CD1c-positive myeloid dendritic cell (primary cell): ENCODE measurements at regions not wholly inside any gene's neighbourhood (a gene's known extent, or its start where the extent isn't known, plus 50 kb on each side); places are given as distances from the start of the nearest gene placed in this dataset.

Source experiments
- DNase-seq: peaks from one replicate; pipeline ENCODE4 v3.0.0-alpha.2; 2016; ENCODE audit errors: extremely low spot score

DNA sequence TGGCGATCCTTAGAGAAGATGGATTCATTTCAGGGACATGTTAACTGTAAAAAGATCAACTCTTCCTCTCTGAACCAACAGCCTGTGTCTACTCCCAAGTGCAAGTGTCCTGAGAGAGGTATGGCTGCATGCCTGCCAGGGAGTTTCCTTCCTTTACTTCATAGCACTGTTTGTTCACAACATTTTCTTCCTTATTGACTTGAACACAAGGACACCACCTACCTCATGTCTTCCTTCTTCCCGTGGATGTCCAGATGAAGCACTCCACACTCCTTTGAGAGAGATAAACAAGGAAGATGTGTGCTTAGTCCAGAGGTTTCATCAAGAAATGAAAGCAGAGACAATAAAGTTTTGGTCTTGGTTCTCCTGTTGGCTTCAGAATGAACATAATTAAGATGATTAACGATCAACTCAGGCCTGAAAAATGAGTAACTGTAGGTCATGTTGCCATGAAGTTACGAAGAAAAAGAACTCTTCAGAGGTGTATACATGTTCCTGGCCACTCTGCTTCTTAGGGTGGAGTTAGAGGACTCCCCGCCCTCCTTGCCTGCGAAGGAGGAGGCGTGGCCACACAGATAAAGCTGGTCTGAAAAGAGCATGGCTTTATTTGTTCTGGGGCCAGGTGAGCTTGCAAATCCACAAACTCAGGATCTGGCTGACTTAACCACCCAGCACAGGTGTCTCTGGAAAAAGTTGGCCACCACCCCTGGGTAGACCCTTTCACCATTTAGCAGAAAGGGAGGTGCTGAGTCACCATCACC is 155.0 kb upstream of the KCTD1 start:
- DNase-seq, result no peak

DNA sequence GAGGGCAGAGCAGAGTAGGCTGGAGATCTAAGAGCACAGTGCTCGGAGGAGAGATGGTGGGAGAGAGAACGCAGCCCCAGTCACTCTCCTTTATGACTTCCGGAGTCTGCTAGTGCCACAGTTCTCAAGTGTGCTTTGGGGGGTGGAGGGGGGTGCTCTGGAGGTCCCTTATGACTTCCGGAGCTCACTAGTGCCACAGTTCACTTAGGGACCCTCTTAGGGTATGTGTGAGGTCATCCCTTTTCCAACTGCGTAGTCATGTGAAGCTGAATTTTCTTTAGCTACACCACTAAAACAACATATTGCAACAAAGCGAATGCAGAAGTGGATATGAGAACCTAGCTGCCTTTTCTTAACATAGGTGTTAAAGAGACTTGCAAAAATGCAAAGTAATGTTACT is 153.7 kb upstream of the KCTD1 start:
- DNase-seq, result no peak

DNA sequence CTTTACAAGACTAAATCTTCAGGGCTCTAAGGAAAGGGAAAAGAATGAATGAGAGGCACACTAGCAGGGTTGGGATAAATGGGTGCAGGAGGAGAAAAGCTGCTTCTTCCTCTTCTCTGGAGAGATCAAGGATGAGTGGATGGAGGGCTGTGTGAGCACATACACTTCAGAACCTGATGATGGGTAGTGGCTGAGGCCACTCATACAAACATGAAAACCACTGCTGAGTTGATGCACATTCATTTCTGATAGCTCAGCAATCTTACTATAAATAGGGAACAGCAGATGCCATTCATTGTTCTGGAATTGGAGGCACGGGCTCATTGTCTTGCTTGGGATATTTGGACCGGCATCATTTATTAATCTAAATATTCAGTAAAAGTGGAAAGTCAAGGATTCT is 152.4 kb upstream of the KCTD1 start:
- no peak for DNase-seq

DNA sequence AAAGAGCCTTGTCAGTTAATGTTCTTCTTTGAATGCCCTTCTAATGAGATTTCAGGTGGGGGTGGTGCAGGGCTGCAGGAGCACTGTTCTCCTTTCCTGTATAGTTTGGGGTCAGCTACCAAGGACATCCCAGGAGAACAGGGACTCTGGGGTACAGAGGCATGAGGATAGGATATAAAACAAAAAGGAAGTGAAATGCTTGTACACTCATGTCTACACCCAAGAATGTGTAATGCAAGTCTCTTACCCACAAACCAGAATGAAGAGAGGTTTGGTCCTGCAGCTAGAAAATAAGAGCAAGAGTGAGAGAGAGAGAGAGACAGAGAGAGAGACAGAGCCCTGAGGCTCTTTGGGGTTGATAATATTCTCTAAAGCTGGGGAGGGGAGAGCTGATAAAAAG is 151.8 kb upstream of the KCTD1 start:
- no peak for DNase-seq

DNA sequence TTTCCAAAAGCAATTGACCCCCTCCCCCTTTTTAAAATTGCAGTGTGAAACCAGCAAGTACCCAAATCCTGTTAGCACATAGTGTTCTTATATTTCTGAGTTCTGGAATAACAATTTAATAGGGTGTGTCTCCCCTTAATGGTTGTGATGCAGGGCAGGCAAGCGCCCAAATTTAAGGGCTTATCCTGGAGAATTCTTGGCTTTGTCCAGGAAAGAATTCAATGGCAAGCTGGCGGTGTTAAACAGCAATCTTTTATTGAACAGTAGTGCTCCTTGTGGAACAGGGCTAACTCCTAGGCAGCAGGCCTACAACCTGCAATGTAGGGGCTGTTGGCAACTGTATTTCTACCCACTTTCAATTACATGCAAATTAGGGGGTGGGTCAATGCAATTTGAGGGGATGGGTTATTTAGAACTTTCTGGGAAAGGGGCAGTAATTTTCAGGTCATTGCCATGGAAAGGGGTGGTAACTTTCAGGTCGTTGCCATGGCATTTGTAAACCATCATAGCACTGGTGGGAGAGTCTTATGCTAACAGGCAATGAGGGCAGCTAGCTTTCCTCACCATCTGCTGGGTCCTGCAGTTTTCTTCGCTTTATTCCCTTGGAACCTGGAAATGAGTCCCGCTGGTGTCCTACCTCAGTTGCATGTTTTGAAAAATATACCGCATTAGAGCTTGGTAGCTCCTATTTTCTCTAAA is 149.0 kb upstream of the KCTD1 start:
- DNase-seq, result no peak

DNA sequence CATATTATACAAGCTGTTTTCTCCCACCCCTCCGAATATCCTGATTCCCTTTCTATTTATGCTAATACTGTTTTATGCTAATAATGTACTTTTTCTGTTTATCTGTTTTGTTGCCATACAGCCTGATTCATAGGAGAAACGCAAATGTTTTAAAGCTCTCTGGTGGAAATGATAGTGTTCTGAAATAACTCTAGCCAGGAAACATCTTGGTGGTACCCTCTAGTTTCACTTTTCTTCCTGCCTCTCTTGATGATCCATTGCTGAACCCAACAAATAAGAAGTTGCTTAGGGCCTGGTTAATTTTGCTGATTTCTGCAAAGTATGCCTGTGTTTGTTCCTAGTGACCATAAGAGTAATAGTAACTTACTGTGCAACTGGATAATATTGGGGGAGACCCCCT is 148.4 kb upstream of the KCTD1 start:
- no peak for DNase-seq

DNA sequence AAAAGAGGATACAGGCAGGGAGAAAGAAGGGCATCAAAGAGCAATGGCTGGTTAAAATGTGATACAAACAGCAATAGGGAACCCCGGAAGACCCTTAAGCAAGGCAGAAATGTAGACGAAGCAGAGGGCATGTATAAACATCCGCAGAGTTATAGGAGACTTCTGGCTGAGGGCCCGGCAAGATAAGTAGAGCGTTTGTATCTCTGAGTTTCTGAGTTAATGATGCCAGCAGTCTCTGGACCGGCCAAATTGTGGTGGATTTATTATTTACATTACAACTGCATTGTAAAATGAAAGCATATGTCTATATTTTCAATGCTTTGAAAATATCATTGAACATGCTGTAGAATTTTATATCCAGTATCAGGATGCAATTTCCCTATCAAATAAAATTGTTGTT is 148.0 kb upstream of the KCTD1 start:
- DNase-seq, result no peak

DNA sequence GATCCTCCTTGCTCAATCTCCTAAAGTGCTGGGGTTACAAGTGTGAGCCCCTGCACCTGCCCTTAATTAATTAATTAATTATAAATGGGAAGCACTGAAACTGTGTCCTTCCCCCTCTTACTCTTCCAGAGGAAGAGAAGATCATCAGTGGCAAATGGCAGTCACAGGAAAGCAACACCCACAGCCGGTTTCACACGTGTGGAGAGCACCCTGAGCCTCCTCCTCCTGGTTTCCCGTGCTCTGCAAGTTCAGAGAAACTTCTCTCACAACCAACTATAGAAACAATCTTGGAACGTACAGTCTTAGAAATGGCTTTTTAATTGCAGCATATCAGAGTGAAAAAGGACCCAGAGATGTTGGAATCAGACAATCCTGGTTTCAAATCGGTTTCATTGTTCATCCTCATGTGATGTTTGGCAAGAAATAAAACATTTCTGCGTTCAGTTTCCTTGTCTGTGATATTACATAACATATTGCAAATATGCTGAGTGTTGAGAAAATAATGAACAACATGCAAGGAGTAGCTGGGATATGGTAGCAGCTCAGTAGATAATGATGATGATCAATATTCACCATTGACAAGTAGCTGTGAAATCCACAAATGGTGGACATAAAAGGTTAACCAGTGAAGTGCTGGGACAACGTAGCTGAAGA is 141.0 kb upstream of the KCTD1 start:
- DNase-seq, result no peak

DNA sequence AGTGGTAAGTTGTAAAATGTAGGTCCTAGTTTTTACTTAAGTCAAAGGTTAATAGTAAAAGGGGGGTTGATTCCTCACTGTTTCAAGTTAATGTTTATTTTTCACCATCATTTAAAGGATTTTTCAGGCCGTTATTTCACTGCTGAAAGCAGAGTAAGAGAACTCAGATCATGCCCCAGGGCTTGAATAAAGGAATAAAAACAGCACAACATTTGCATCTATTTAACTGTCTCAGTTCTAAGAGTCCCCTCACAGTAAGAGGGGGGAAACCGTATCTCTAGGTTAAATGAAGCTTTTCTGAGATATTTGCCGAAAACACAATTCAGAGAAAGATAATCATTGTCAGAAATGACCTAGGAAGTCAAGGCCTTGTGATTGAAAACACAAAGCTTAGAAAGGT is 138.2 kb upstream of the KCTD1 start:
- no peak for DNase-seq

DNA sequence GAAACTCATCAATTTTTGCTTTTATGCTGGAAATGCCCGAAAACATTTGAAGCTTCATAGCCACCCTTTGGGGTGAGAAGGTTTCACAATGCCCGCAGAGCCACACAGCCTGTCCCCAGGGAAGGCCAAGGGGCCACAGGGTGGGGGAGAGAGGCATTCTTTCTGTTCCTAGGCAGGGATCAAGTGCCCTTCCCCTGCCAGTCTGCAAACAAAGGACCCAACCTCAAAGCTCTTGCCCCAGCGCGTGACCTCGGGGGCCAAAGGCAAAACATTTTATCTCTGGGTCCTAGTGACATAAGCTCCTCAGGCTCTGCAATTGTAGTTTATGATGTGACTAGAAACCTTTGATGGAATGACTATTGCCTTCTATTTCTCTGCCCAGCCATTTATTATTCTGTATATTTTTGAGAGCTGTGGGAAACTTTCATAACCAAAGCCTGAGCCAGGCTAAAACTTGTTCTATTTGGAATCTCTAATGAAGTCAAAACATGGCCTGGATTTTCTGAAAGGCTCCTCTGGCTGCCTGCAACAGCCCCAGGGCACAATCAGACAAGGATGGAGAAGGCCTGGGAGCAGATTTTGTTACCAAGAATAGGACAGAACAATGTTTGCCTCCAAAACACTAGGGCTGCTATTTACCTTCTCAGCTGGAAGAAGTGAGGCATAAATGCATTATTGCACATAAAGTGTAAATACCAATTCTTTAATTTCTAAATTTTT is 137.2 kb upstream of the KCTD1 start:
- no peak for DNase-seq

DNA sequence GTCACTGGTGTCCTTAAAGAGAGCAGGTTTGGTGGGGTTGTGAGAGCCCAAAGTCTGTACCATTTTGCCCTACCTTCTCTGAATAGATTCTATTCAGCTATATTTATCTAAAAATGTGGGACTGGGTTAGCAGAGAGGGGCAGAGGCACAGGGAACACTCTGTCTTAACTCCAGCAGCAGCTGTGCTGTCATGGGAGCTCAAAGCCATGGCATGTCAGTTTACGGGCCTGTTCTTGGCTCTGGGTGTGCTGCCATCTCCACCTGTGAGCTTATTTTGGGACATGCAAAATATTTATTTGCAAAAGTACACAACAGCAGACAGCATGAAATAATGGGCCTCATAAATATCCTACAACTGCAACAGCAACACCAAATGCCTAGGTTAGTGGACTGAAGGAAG is 129.6 kb upstream of the KCTD1 start:
- no peak for DNase-seq

DNA sequence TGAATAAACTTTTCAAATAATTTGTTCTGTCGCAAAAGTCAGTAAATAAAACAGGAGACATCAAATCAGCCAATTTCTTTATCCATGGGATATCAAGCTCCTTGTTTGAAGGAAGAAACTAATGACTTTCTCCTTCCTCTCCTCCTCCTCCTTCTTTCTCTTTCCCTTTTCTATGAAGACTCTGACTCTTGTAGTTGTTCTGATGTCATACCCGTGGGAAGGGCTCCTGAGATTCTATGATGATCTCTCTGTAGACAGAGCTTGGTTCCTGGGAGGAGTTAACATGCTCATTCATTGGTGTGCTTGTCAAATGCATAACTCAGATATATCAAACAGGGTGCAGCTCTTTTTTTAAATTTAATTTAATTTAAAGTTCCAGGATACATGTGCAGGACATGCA is 118.7 kb upstream of the KCTD1 start:
- DNase-seq, result no peak

DNA sequence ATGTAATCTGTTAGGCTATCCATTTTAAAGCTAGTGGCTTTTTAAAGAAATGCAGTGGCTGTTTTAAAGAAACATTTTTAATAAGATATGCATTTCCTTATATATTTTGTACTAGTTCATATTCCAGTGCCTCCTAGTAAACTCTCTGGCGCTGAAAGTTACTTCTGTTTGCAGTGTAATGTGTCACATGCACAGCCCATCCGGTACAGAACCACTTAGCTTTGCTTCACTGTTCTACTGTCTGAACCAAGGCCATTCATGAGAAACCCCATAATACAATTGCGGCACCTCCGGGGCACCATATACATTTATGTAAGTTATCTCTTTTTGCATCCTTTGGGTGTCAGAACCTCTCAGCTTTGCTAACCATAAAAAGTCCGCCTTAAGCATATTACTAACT is 114.6 kb upstream of the KCTD1 start:
- no peak for DNase-seq

DNA sequence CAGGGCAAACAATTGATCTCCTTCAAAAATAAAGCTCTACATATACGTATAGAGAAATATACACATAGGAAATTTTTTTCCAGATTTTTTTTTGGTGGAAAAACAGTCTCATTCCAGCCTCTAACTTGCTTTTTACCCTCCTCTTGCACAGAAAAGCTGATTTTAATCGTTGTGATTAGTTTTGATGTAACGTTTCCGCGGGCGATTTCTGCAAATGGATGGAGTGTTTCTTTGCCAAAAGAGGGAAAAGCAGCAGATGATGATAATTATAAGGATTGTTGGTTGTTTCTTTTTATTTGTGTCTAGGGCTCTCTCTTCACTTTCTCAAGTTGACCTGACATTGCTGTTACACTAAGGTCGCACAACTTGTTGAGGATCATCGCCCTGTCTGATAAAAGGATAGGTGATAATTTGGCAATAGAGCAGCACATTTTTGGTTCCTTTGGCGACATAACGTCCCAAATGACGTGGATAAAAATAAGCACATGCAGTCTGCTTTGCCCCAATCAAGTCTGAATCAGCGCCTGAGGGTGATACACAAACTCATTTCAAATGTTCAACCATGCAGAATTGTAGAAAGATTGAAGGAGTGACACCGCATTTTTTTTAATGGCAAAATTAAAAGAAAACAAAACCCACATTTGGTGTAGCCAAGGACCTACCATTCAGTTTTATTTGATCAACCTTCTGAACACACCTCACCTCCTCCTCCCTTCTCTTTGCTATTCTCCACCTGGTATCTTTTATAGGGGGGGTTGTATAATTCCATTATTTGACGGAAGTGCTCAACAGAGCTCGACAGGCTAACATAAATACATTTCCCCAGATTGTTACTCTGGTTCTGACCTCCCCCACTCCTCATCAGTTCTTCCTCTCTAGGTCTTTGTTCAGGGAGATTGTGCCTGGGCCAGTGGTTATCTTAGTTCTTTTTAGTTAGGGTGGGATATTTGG is 109.6 kb upstream of the KCTD1 start:
- DNase-seq, result no peak

DNA sequence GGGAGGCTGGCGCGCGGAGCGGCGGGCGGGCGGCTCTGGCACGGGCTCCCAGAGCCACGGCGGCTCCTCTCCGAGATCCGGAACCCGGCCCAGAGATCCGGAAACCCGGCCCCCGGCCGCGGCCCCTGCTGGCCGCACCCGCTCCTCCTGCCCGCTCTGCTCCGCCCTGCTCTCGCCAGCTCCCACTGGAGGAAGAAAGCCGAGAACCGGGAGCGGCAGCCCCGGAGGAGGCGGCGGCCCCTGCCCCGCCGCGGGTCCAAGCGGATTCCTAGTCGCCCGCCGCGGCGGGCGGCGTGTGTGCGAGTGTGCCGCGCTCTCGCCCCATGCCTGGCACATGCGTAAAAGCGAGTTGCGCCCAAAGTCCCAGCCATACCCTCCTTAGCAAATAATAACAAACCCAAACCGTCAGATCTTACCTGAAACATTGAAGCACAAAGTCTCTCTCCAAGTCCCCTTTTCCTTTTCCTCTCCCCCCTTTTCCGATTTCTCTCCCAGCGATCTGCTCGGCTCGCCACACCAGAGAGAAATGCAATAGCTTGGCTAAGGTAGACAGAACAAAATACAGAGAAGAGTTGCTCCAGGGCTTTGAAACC is 108.7 kb upstream of the KCTD1 start:
- peak; percentile 74 for DNase-seq

DNA sequence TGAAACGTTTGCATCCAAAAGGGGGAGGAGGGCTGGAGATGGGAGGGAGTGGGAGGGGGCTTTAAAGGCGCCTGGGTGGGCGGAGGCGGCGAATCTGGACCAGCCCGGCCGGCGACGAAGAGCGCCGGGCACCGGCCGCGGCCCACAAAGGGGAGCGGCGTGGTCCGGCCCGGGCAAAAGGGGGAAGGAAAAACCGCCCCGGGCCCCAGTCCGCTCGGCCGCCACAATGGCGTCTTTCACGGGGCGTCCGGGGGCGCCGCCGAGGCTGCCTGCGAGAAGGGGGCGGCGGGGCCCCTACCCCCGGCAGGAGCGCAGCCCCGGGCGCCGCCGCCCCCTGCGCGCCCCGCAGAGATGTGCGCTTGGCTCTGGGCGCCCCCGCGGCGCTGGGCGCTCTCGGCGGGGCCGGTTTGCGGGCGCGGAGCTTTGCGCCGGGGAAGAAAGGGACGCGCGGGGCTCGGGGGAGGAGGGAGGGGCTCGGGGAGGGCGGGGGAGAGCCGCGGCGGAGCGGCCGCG is 108.1 kb upstream of the KCTD1 start:
- DNase-seq, result peak; percentile 16

DNA sequence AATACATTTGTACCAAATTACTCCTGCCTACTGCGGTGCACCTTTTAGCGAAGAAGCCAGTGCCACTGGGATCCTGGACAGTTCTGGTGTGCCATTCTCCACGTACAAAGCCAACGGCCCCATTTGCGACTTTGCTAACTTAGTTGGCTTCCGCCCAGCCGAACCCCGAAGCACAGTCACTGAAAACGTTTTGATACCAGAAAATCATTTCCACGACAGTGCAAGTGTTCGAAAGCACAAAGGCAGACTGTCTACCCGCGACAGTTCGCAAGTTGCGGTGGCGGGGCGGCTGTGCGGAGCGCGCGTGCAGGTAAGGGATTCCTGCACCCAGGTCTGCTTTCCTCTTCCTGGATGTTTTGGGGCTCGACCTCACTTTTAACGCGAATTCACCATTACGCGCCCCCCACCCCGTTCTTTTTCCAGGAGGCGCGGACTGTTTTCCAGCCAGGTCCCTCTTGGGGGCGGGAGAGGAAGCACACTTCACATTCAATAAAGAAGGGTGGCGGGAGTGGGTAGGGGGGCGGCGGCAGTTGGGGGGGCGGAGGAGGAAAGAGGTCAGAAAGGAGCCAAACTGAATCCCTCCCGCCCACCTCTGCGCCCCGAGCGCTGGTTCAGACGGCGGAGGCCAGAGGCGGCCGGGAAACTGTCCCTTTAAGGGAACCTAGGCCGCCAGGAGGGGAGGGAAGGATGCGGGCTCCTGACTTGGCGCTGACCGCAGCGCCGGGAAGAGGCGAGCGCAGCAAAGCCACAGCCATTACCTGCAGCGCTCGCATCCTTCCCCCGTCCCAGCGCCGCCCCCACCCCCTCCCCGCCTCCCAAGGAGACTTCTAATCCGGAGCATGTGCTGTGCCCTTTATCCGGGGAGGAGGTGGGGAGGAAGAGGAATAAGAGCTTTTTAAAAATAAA is 107.4 kb upstream of the KCTD1 start:
- peak; percentile 13 for DNase-seq

DNA sequence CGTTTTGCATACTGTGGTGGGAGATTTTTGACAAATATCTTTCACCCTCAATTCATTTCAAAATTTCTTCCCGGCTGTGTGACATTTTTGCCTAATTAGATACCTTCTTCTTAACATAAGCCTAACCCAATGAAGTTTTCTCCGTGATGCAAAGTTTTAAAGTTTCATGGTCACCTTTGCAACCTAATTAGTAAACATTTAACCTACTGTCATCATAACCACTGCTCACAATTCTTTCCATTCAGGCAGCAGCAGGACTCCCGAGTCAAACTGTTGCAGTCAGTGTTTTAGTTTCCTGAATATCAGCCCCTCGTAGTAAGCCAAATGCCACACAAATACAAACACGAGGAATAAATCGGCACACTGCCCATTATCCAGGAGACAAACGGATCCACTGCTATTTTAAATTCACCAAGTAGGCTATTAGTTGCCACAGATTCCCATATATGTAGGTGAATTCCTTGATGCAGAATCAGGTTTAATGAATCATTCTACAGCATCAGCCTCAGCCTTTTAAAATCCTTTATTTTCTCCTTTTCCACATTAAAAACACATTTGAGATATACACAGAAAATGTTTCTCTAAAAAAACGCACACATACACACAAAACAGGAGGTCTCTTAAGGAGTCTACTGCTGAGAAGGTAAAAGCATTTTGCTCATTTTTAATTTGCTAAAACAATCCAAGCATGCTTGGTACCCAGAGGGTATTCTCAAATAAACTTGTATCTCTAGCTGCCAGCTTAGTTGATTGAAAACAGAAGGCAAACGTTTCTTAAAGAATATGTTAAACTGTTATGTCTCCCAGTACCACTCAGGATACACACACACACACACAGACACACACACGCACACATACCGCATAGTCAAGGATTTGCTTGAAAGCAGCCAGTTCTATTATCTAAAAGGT is 106.5 kb upstream of the KCTD1 start:
- DNase-seq, result no peak
